PC-9 (cell line): ENCODE measurements at regions not wholly inside any gene's neighbourhood (a gene's known extent, or its start where the extent isn't known, plus 50 kb on each side); places are given as distances from the start of the nearest gene placed in this dataset.

ENCODE experiments used
- BruUV-seq: library from RNA; stranded (reverse); fragments of 400-500 nt; replicated peaks from 2 replicates; lab custom pipeline; 2021; lab: Mats Ljungman, UMichigan
- CTCF ChIA-PET: fragments of 300-600 bp; sonication (Branson Sonifier 250); formaldehyde crosslinking; loops from one replicate; lab custom pipeline; 2022; ENCODE audit warnings: antibody characterized with exemption; lab: Charles Lee
- POLR2A ChIA-PET: fragments of 300-600 bp; sonication (Branson Sonifier 250); formaldehyde crosslinking; loops from one replicate; lab custom pipeline; 2022; ENCODE audit warnings: antibody characterized with exemption; ENCODE audit not compliant: unreplicated experiment; lab: Charles Lee
- DNase-seq, 2 experiments: peaks; one replicate each; pipeline versions ENCODE4 v3.0.0 to v3.0.0-alpha.2; 2015 to 2022; ENCODE audit warnings: mixed read lengths in 1 of 2
- H2AFZ ChIP-seq: fragments of 200-600 bp; sonication (generic); 2 replicates; pipeline ENCODE4 v1.8.1; 2017; ENCODE audit warnings: antibody characterized with exemption
- H3F3A ChIP-seq: fragments of 200-600 bp; sonication (generic); 2 replicates; pipeline ENCODE4 v1.8.1; 2017; ENCODE audit warnings: antibody characterized with exemption, mild to moderate bottlenecking, low read depth; ENCODE audit not compliant: insufficient read depth
- H3K27ac ChIP-seq: fragments of 200-600 bp; sonication (generic); 2 replicates; pipeline ENCODE4 v1.6.1; 2016; ENCODE audit warnings: mixed run types
- H3K27me3 ChIP-seq: fragments of 200-600 bp; sonication (generic); 2 replicates; pipeline ENCODE4 v1.6.1; 2016; ENCODE audit warnings: low read depth, mixed run types; ENCODE audit not compliant: insufficient read depth
- H3K36me3 ChIP-seq: fragments of 200-600 bp; sonication (generic); 2 replicates; pipeline ENCODE4 v1.6.1; 2016; ENCODE audit warnings: low read depth, mixed run types
- H3K4me1 ChIP-seq: fragments of 200-600 bp; sonication (generic); replicated peaks from 2 replicates; pipeline ENCODE4 v1.6.1; 2016; ENCODE audit warnings: mixed run types; ENCODE audit not compliant: insufficient read depth
- H3K4me2 ChIP-seq: fragments of 200-600 bp; sonication (generic); 2 replicates; pipeline ENCODE4 v1.6.1; 2017; ENCODE audit warnings: mixed run types
- H3K4me3 ChIP-seq: fragments of 200-600 bp; sonication (generic); 2 replicates; pipeline ENCODE4 v1.6.1; 2016; ENCODE audit warnings: mixed run types
- H3K79me2 ChIP-seq: fragments of 200-600 bp; sonication (generic); 2 replicates; pipeline ENCODE4 v1.6.1; 2017; ENCODE audit warnings: low read depth, mixed run types
- H3K9me2 ChIP-seq: fragments of 200-600 bp; sonication (generic); 2 replicates; pipeline ENCODE4 v1.8.1; 2017; ENCODE audit warnings: mild to moderate bottlenecking; ENCODE audit not compliant: insufficient read depth
- H3K9me3 ChIP-seq: fragments of 200-600 bp; sonication (generic); 2 replicates; pipeline ENCODE4 v1.8.1; 2016; ENCODE audit warnings: low read depth; ENCODE audit not compliant: insufficient read depth
- H4K20me1 ChIP-seq: fragments of 200-600 bp; sonication (generic); 2 replicates; pipeline ENCODE4 v1.8.1; 2017; ENCODE audit not compliant: insufficient read depth
- CTCF ChIP-seq: fragments of 200-600 bp; sonication (generic); conservative IDR thresholded peaks from 2 replicates; pipeline ENCODE4 v1.6.1; 2017; ENCODE audit warnings: mixed run types, antibody characterized with exemption, mild to moderate bottlenecking, moderate library complexity
- EZH2 ChIP-seq: fragments of 200-600 bp; sonication (generic); IDR thresholded peaks from 2 replicates; pipeline ENCODE4 v1.8.0; 2017; ENCODE audit warnings: antibody characterized with exemption, low read depth
- intact Hi-C: fragments of 100-400 bp; cut with micrococcal nuclease; formaldehyde crosslinking; loops from one replicate; pipeline ENCODE4 v1.10.0; 2022; ENCODE audit not compliant: unreplicated experiment

GRCh38 chr2:239516954-239517305 lies 116.1 kb upstream of the HDAC4 start:
- Histone ChIP-seq H3K27me3 (peaks cover 100% of the 10 kb centered on the region), H3K4me3 (no peak overlapping the region), H3K27ac (no peak overlapping the region), H3K9me2 (no peaks in the 10 kb centered on the region), H3K9me3 (no peaks in the 10 kb centered on the region), H3K36me3 (no peaks in the 10 kb centered on the region), H3K79me2 (no peaks in the 10 kb centered on the region), H3K4me2 (no peak overlapping the region), H3K4me1 (no peaks in the 10 kb centered on the region), H2AFZ (no peak overlapping the region), H3F3A (no peaks in the 10 kb centered on the region), H4K20me1 (no peaks in the 10 kb centered on the region)
- POLR2A ChIA-PET, result no interaction called here
- no TSS peak for BruUV-seq
- intact Hi-C loops, result no loop called here
- CTCF ChIA-PET, result no interaction called here
- TF ChIP-seq EZH2 (no peak), CTCF (no peak)
- no peak for DNase-seq

GRCh38 chr2:239516286-239516953 lies 115.6 kb upstream of the HDAC4 start:
- Histone ChIP-seq H3K79me2 (no peaks in the 10 kb centered on the region), H3K27ac (no peak overlapping the region), H3K36me3 (no peaks in the 10 kb centered on the region), H3K4me1 (no peaks in the 10 kb centered on the region), H3K4me2 (no peak overlapping the region), H3F3A (no peaks in the 10 kb centered on the region), H3K9me3 (no peaks in the 10 kb centered on the region), H3K9me2 (no peaks in the 10 kb centered on the region), H4K20me1 (no peaks in the 10 kb centered on the region), H3K4me3 (no peak overlapping the region), H2AFZ (no peak overlapping the region), H3K27me3 (peaks cover 100% of the 10 kb centered on the region)
- TF ChIP-seq EZH2, result no peak
- TF ChIP-seq CTCF, result no peak
- BruUV-seq, result no TSS peak
- ChIA-PET CTCF (no interaction called here), POLR2A (no interaction called here)
- no peak for DNase-seq
- intact Hi-C loops, result no loop called here

GRCh38 chr2:239514754-239515530 lies 114.1 kb upstream of the HDAC4 start:
- no TSS peak for BruUV-seq

More at GRCh38 chr2:239514754-239515530, 114.1 kb upstream of the HDAC4 start:
- H3K9me2 ChIP-seq, result no peaks in the 10 kb centered on the region
- no peak for TF ChIP-seq EZH2
- TF ChIP-seq CTCF, result no peak
- H3K27me3 ChIP-seq, result peaks cover 100% of the 10 kb centered on the region
- no peaks in the 10 kb centered on the region for H3F3A ChIP-seq
- H4K20me1 ChIP-seq, result no peaks in the 10 kb centered on the region
- H3K36me3 ChIP-seq, result no peaks in the 10 kb centered on the region
- H3K79me2 ChIP-seq, result no peaks in the 10 kb centered on the region
- H3K4me3 ChIP-seq, result no peak overlapping the region
- H3K9me3 ChIP-seq, result no peaks in the 10 kb centered on the region
- intact Hi-C loops, result no loop called here
- no peak overlapping the region for H2AFZ ChIP-seq
- H3K27ac ChIP-seq, result no peak overlapping the region
- H3K4me2 ChIP-seq, result no peak overlapping the region
- ChIA-PET CTCF (no interaction called here), POLR2A (no interaction called here)
- H3K4me1 ChIP-seq, result no peaks in the 10 kb centered on the region
- no peak for DNase-seq
